ENCODE measurements at regions not wholly inside any gene's neighbourhood (a gene's known extent, or its start where the extent isn't known, plus 50 kb on each side); places are given as distances from the start of the nearest gene placed in this dataset.

GRCh38 chr1:192737306-192737705 lies 71.5 kb upstream of the RGS2 start:
- WGBS (ENCODE audit: insufficient coverage), result no CpG with 5 or more reads among the region's 6 CpGs
- H3K27me3 ChIP-seq (replicated peaks in 2 of 5; ENCODE audit: control insufficient read depth in 4 of 5, insufficient read depth in 5 of 5, low read length in 4 of 5), result no peaks in the 10 kb centered on the region
- POLR2A ChIA-PET, result no interaction called here
- CTCF ChIA-PET, result no interaction called here
- no peak overlapping the region for H3K4me3 ChIP-seq (ENCODE audit: control insufficient read depth in 1 of 7, extremely low read depth in 1 of 7, insufficient read depth in 4 of 7, low read depth in 2 of 7, low read length in 6 of 7)
- no peaks in the 10 kb centered on the region for H3K36me3 ChIP-seq (ENCODE audit: control insufficient read depth in 4 of 4, insufficient read depth in 4 of 4, low read length in 3 of 4)
- no peak overlapping the region for H3K27ac ChIP-seq (ENCODE audit: insufficient read depth in 1 of 2, low read depth in 1 of 2, low read length in 2 of 2, poor library complexity in 1 of 2, severe bottlenecking in 2 of 2)
- no peak for DNase-seq
- H3K9me3 ChIP-seq (ENCODE audit: control extremely low read depth in 1 of 5, control insufficient read depth in 4 of 5, insufficient read depth in 2 of 5, low read depth in 1 of 5, low read length in 4 of 5), result peaks cover 0 to 6% (median 0%) of the 10 kb centered on the region in 5 experiments
- H3K4me1 ChIP-seq (ENCODE audit: control extremely low read depth in 1 of 4, control insufficient read depth in 4 of 4, insufficient read depth in 4 of 4, low read length in 3 of 4), result no peaks in the 10 kb centered on the region

- no peak overlapping the region for H3K27ac ChIP-seq (ENCODE audit: insufficient read depth in 1 of 2, low read depth in 1 of 2, low read length in 2 of 2, poor library complexity in 1 of 2, severe bottlenecking in 2 of 2)
- H3K4me1 ChIP-seq (ENCODE audit: control extremely low read depth in 1 of 4, control insufficient read depth in 4 of 4, insufficient read depth in 4 of 4, low read length in 3 of 4), result no peaks in the 10 kb centered on the region
- WGBS (ENCODE audit: insufficient coverage), result 98% methylated on average over 10 of the region's 11 CpGs
- no peak overlapping the region for H3K4me3 ChIP-seq (ENCODE audit: control insufficient read depth in 1 of 7, extremely low read depth in 1 of 7, insufficient read depth in 4 of 7, low read depth in 2 of 7, low read length in 6 of 7)
- H3K36me3 ChIP-seq (ENCODE audit: control insufficient read depth in 4 of 4, insufficient read depth in 4 of 4, low read length in 3 of 4), result no peaks in the 10 kb centered on the region
- CTCF ChIA-PET, result no interaction called here
- POLR2A ChIA-PET, result no interaction called here
- H3K9me3 ChIP-seq (ENCODE audit: control extremely low read depth in 1 of 5, control insufficient read depth in 4 of 5, insufficient read depth in 2 of 5, low read depth in 1 of 5, low read length in 4 of 5), result peaks cover 0 to 6% (median 0%) of the 10 kb centered on the region in 5 experiments
- no peaks in the 10 kb centered on the region for H3K27me3 ChIP-seq (replicated peaks in 2 of 5; ENCODE audit: control insufficient read depth in 4 of 5, insufficient read depth in 5 of 5, low read length in 4 of 5)
- DNase-seq, result no peak
These were observed 69.2 kb upstream of the RGS2 start for GRCh38 chr1:192739476-192740184.

- no peaks in the 10 kb centered on the region for H3K27me3 ChIP-seq (replicated peaks in 2 of 5; ENCODE audit: control insufficient read depth in 4 of 5, insufficient read depth in 5 of 5, low read length in 4 of 5)
- H3K27ac ChIP-seq (ENCODE audit: insufficient read depth in 1 of 2, low read depth in 1 of 2, low read length in 2 of 2, poor library complexity in 1 of 2, severe bottlenecking in 2 of 2), result no peak overlapping the region
- no peaks in the 10 kb centered on the region for H3K4me1 ChIP-seq (ENCODE audit: control extremely low read depth in 1 of 4, control insufficient read depth in 4 of 4, insufficient read depth in 4 of 4, low read length in 3 of 4)
- CTCF ChIA-PET, result interaction anchor here (0.7 kb wide), 1 partner anchor 34 kb away, joined by 3 read pairs; no protein-coding TSS in a partner anchor
- no peak overlapping the region for H3K4me3 ChIP-seq (ENCODE audit: control insufficient read depth in 1 of 7, extremely low read depth in 1 of 7, insufficient read depth in 4 of 7, low read depth in 2 of 7, low read length in 6 of 7)
- DNase-seq, result no peak
- no peaks in the 10 kb centered on the region for H3K36me3 ChIP-seq (ENCODE audit: control insufficient read depth in 4 of 4, insufficient read depth in 4 of 4, low read length in 3 of 4)
- peaks cover 0 to 6% (median 0%) of the 10 kb centered on the region in 5 experiments for H3K9me3 ChIP-seq (ENCODE audit: control extremely low read depth in 1 of 5, control insufficient read depth in 4 of 5, insufficient read depth in 2 of 5, low read depth in 1 of 5, low read length in 4 of 5)
- POLR2A ChIA-PET, result no interaction called here
- WGBS (ENCODE audit: insufficient coverage), result no CpG with 5 or more reads among the region's 1 CpG
These were observed 68.6 kb upstream of the RGS2 start for GRCh38 chr1:192740214-192740613.

GRCh38 chr1:192741095-192741494 lies 67.7 kb upstream of the RGS2 start:
- WGBS (ENCODE audit: insufficient coverage), result 100% methylated on average over 3 of the region's 3 CpGs
- POLR2A ChIA-PET, result no interaction called here
- CTCF ChIA-PET, result interaction anchor here (0.6 kb wide), 1 partner anchor 14 kb away, joined by 3 read pairs; no protein-coding TSS in a partner anchor

GRCh38 chr1:192747301-192747700 lies 61.5 kb upstream of the RGS2 start:
- ChIA-PET CTCF (no interaction called here), POLR2A (no interaction called here)
- Histone ChIP-seq H3K4me3 (ENCODE audit: control insufficient read depth in 1 of 7, extremely low read depth in 1 of 7, insufficient read depth in 4 of 7, low read depth in 2 of 7, low read length in 6 of 7) (no peak overlapping the region), H3K9me3 (ENCODE audit: control extremely low read depth in 1 of 5, control insufficient read depth in 4 of 5, insufficient read depth in 2 of 5, low read depth in 1 of 5, low read length in 4 of 5) (peaks cover 0 to 2% (median 0%) of the 10 kb centered on the region in 5 experiments), H3K27me3 (replicated peaks in 2 of 5; ENCODE audit: control insufficient read depth in 4 of 5, insufficient read depth in 5 of 5, low read length in 4 of 5) (no peaks in the 10 kb centered on the region), H3K4me1 (ENCODE audit: control extremely low read depth in 1 of 4, control insufficient read depth in 4 of 4, insufficient read depth in 4 of 4, low read length in 3 of 4) (no peaks in the 10 kb centered on the region), H3K27ac (ENCODE audit: insufficient read depth in 1 of 2, low read depth in 1 of 2, low read length in 2 of 2, poor library complexity in 1 of 2, severe bottlenecking in 2 of 2) (peak overlapping the region in 1 of 2 experiments; percentile 29), H3K36me3 (ENCODE audit: control insufficient read depth in 4 of 4, insufficient read depth in 4 of 4, low read length in 3 of 4) (no peaks in the 10 kb centered on the region)
- no peak for DNase-seq

More at GRCh38 chr1:192741095-192741494, 67.7 kb upstream of the RGS2 start:
- H3K4me1 ChIP-seq (ENCODE audit: control extremely low read depth in 1 of 4, control insufficient read depth in 4 of 4, insufficient read depth in 4 of 4, low read length in 3 of 4), result no peaks in the 10 kb centered on the region
- no peak overlapping the region for H3K27ac ChIP-seq (ENCODE audit: insufficient read depth in 1 of 2, low read depth in 1 of 2, low read length in 2 of 2, poor library complexity in 1 of 2, severe bottlenecking in 2 of 2)
- H3K9me3 ChIP-seq (ENCODE audit: control extremely low read depth in 1 of 5, control insufficient read depth in 4 of 5, insufficient read depth in 2 of 5, low read depth in 1 of 5, low read length in 4 of 5), result peaks cover 0 to 6% (median 0%) of the 10 kb centered on the region in 5 experiments
- H3K4me3 ChIP-seq (ENCODE audit: control insufficient read depth in 1 of 7, extremely low read depth in 1 of 7, insufficient read depth in 4 of 7, low read depth in 2 of 7, low read length in 6 of 7), result no peak overlapping the region
- no peaks in the 10 kb centered on the region for H3K27me3 ChIP-seq (replicated peaks in 2 of 5; ENCODE audit: control insufficient read depth in 4 of 5, insufficient read depth in 5 of 5, low read length in 4 of 5)
- DNase-seq, result no peak
- H3K36me3 ChIP-seq (ENCODE audit: control insufficient read depth in 4 of 4, insufficient read depth in 4 of 4, low read length in 3 of 4), result no peaks in the 10 kb centered on the region

GRCh38 chr1:192747943-192748342 lies 60.9 kb upstream of the RGS2 start:
- Histone ChIP-seq H3K4me3 (ENCODE audit: control insufficient read depth in 1 of 7, extremely low read depth in 1 of 7, insufficient read depth in 4 of 7, low read depth in 2 of 7, low read length in 6 of 7) (no peak overlapping the region), H3K9me3 (ENCODE audit: control extremely low read depth in 1 of 5, control insufficient read depth in 4 of 5, insufficient read depth in 2 of 5, low read depth in 1 of 5, low read length in 4 of 5) (peaks cover 0 to 1% (median 0%) of the 10 kb centered on the region in 5 experiments), H3K36me3 (ENCODE audit: control insufficient read depth in 4 of 4, insufficient read depth in 4 of 4, low read length in 3 of 4) (no peaks in the 10 kb centered on the region), H3K27me3 (replicated peaks in 2 of 5; ENCODE audit: control insufficient read depth in 4 of 5, insufficient read depth in 5 of 5, low read length in 4 of 5) (no peaks in the 10 kb centered on the region), H3K4me1 (ENCODE audit: control extremely low read depth in 1 of 4, control insufficient read depth in 4 of 4, insufficient read depth in 4 of 4, low read length in 3 of 4) (no peaks in the 10 kb centered on the region), H3K27ac (ENCODE audit: insufficient read depth in 1 of 2, low read depth in 1 of 2, low read length in 2 of 2, poor library complexity in 1 of 2, severe bottlenecking in 2 of 2) (peak overlapping the region in 1 of 2 experiments; percentile 29)
- WGBS (ENCODE audit: insufficient coverage), result 100% methylated on average over 1 of the region's 3 CpGs
- peak; percentile 5 to 53 (median 42) for DNase-seq
- CTCF ChIA-PET, result no interaction called here
- POLR2A ChIA-PET, result no interaction called here

GRCh38 chr1:192749349-192749748 lies 59.5 kb upstream of the RGS2 start:
- Histone ChIP-seq H3K4me3 (ENCODE audit: control insufficient read depth in 1 of 7, extremely low read depth in 1 of 7, insufficient read depth in 4 of 7, low read depth in 2 of 7, low read length in 6 of 7) (no peak overlapping the region), H3K27ac (ENCODE audit: insufficient read depth in 1 of 2, low read depth in 1 of 2, low read length in 2 of 2, poor library complexity in 1 of 2, severe bottlenecking in 2 of 2) (no peak overlapping the region), H3K27me3 (replicated peaks in 2 of 5; ENCODE audit: control insufficient read depth in 4 of 5, insufficient read depth in 5 of 5, low read length in 4 of 5) (no peaks in the 10 kb centered on the region), H3K36me3 (ENCODE audit: control insufficient read depth in 4 of 4, insufficient read depth in 4 of 4, low read length in 3 of 4) (no peaks in the 10 kb centered on the region), H3K4me1 (ENCODE audit: control extremely low read depth in 1 of 4, control insufficient read depth in 4 of 4, insufficient read depth in 4 of 4, low read length in 3 of 4) (no peaks in the 10 kb centered on the region), H3K9me3 (ENCODE audit: control extremely low read depth in 1 of 5, control insufficient read depth in 4 of 5, insufficient read depth in 2 of 5, low read depth in 1 of 5, low read length in 4 of 5) (peaks cover 0 to 1% (median 0%) of the 10 kb centered on the region in 5 experiments)
- no peak for DNase-seq
- ChIA-PET CTCF (no interaction called here), POLR2A (no interaction called here)

Measured in common myeloid progenitor, CD34-positive (primary cell).